Smooth muscle cell (in vitro differentiated cells): ENCODE measurements at regions not wholly inside any gene's neighbourhood (a gene's known extent, or its start where the extent isn't known, plus 50 kb on each side); places are given as distances from the start of the nearest gene placed in this dataset.

Source experiments
- DNase-seq: peaks from one replicate; lab custom pipeline; 2025; ENCODE audit not compliant: unreplicated experiment; lab: John Stamatoyannopoulos, UW
- H2AFZ ChIP-seq: fragments of 200-600 bp; sonication (generic); 2 replicates; pipeline ENCODE4 v1.6.0; 2016; ENCODE audit warnings: antibody characterized with exemption, low read depth, mild to moderate bottlenecking
- H3F3A ChIP-seq: fragments of 200-600 bp; sonication (generic); 2 replicates; pipeline ENCODE4 v1.6.0; 2017; ENCODE audit warnings: antibody characterized with exemption, low read depth
- H3K27ac ChIP-seq: fragments of 200-600 bp; sonication (generic); 2 replicates; pipeline ENCODE4 v1.5.1; 2016; ENCODE audit warnings: low read depth, mild to moderate bottlenecking
- H3K27me3 ChIP-seq: fragments of 200-600 bp; sonication (generic); 2 replicates; pipeline ENCODE4 v1.6.1; 2016; ENCODE audit warnings: low read depth, mild to moderate bottlenecking
- H3K36me3 ChIP-seq: fragments of 200-600 bp; sonication (generic); 2 replicates; pipeline ENCODE4 v1.5.1; 2016; ENCODE audit warnings: low read depth
- H3K4me1 ChIP-seq: fragments of 200-600 bp; sonication (generic); 2 replicates; pipeline ENCODE4 v1.5.1; 2016; ENCODE audit warnings: low read depth
- H3K4me2 ChIP-seq: fragments of 200-600 bp; sonication (generic); 2 replicates; pipeline ENCODE4 v1.6.0; 2016; ENCODE audit warnings: mild to moderate bottlenecking
- H3K4me3 ChIP-seq: fragments of 200-600 bp; sonication (generic); 2 replicates; pipeline ENCODE4 v1.5.1; 2016; ENCODE audit warnings: mild to moderate bottlenecking
- H3K79me2 ChIP-seq: fragments of 200-600 bp; sonication (generic); 2 replicates; pipeline ENCODE4 v1.6.0; 2016; ENCODE audit warnings: low read depth, mild to moderate bottlenecking
- H3K9ac ChIP-seq: fragments of 200-600 bp; sonication (generic); 2 replicates; pipeline ENCODE4 v1.6.0; 2016; ENCODE audit warnings: low read depth
- H3K9me3 ChIP-seq: fragments of 200-600 bp; sonication (generic); replicated peaks from 2 replicates; pipeline ENCODE4 v1.5.1; 2016; ENCODE audit warnings: low read depth
- H4K20me1 ChIP-seq: fragments of 200-600 bp; sonication (generic); 2 replicates; pipeline ENCODE4 v1.6.0; 2016; ENCODE audit warnings: low read depth
- WGBS: methylation state at CpG from one replicate; pipeline ENCODE4 v1.1.7; 2016; ENCODE audit warnings: low lambda C conversion rate; 5-methylcytosine and 5-hydroxymethylcytosine counted together
- TF ChIP-seq, protein P1 (sequence below): fragments of 200-600 bp; sonication (generic); IDR thresholded peaks from 2 replicates; pipeline ENCODE4 v1.5.1; 2017; ENCODE audit warnings: borderline replicate concordance, mild to moderate bottlenecking, antibody characterized with exemption; ENCODE audit not compliant: insufficient read depth, poor library complexity, severe bottlenecking

DNA sequence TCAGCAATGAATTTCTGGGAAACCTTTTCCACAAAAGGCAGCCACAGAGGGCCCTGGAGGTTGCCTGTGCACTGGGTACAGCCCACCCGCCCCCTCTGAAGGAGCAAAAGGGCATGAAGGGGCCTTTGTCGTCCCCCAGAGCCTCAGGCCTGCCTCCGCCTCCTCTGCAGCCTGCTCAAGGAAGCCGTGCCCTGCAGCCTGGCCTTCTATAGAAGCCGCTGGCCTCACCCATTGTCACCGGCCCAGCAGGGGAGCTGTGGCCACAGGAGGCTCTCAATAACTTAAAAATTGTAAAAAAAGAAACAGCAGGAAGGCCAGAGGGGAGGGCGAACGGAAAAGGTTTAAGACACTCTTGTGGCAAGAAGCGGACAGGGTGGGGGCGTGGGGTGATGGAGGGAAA lies 213.3 kb downstream of the IRX2 start:
- H2AFZ ChIP-seq, result no peak overlapping the region
- H3K27me3 ChIP-seq, result no peaks in the 10 kb centered on the region
- no peak overlapping the region for H3K27ac ChIP-seq
- no peaks in the 10 kb centered on the region for H3K9me3 ChIP-seq
- no peaks in the 10 kb centered on the region for H3F3A ChIP-seq
- no peak overlapping the region for H3K4me2 ChIP-seq
- TF ChIP-seq, protein P1, sequence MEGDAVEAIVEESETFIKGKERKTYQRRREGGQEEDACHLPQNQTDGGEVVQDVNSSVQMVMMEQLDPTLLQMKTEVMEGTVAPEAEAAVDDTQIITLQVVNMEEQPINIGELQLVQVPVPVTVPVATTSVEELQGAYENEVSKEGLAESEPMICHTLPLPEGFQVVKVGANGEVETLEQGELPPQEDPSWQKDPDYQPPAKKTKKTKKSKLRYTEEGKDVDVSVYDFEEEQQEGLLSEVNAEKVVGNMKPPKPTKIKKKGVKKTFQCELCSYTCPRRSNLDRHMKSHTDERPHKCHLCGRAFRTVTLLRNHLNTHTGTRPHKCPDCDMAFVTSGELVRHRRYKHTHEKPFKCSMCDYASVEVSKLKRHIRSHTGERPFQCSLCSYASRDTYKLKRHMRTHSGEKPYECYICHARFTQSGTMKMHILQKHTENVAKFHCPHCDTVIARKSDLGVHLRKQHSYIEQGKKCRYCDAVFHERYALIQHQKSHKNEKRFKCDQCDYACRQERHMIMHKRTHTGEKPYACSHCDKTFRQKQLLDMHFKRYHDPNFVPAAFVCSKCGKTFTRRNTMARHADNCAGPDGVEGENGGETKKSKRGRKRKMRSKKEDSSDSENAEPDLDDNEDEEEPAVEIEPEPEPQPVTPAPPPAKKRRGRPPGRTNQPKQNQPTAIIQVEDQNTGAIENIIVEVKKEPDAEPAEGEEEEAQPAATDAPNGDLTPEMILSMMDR, result no peak
- no peak overlapping the region for H3K9ac ChIP-seq
- H4K20me1 ChIP-seq, result no peaks in the 10 kb centered on the region
- H3K4me1 ChIP-seq, result peaks cover 22% of the 10 kb centered on the region
- no peaks in the 10 kb centered on the region for H3K79me2 ChIP-seq
- H3K36me3 ChIP-seq, result no peaks in the 10 kb centered on the region
- 53% methylated on average over 10 of the region's 10 CpGs for WGBS
- DNase-seq, result no peak
- no peak overlapping the region for H3K4me3 ChIP-seq

- Histone ChIP-seq H3K27ac (no peak overlapping the region), H3K79me2 (no peaks in the 10 kb centered on the region), H4K20me1 (no peaks in the 10 kb centered on the region), H3K27me3 (no peaks in the 10 kb centered on the region), H3K4me3 (no peak overlapping the region), H3K36me3 (no peaks in the 10 kb centered on the region), H2AFZ (no peak overlapping the region), H3K4me2 (no peak overlapping the region), H3F3A (no peaks in the 10 kb centered on the region), H3K4me1 (peaks cover 22% of the 10 kb centered on the region), H3K9ac (no peak overlapping the region), H3K9me3 (no peaks in the 10 kb centered on the region)
- WGBS, result 86% methylated on average over 27 of the region's 27 CpGs
- TF ChIP-seq, protein P1, result no peak
- DNase-seq, result no peak
These were observed 213.9 kb downstream of the IRX2 start for GRCh38 chr5:2537378-2538145.

GRCh38 chr5:2536632-2537377 lies 214.7 kb downstream of the IRX2 start:
- H4K20me1 ChIP-seq, result no peaks in the 10 kb centered on the region
- H3K9me3 ChIP-seq, result no peaks in the 10 kb centered on the region
- H3K4me1 ChIP-seq, result peaks cover 22% of the 10 kb centered on the region
- H3K27ac ChIP-seq, result no peak overlapping the region
- H3K27me3 ChIP-seq, result no peaks in the 10 kb centered on the region
- H3F3A ChIP-seq, result no peaks in the 10 kb centered on the region
- no peak overlapping the region for H2AFZ ChIP-seq
- H3K36me3 ChIP-seq, result no peaks in the 10 kb centered on the region
- DNase-seq, result no peak
- H3K4me2 ChIP-seq, result no peak overlapping the region
- H3K4me3 ChIP-seq, result no peak overlapping the region
- WGBS, result 89% methylated on average over 19 of the region's 19 CpGs
- TF ChIP-seq, protein P1, result no peak
- H3K79me2 ChIP-seq, result no peaks in the 10 kb centered on the region
- H3K9ac ChIP-seq, result no peak overlapping the region

DNA sequence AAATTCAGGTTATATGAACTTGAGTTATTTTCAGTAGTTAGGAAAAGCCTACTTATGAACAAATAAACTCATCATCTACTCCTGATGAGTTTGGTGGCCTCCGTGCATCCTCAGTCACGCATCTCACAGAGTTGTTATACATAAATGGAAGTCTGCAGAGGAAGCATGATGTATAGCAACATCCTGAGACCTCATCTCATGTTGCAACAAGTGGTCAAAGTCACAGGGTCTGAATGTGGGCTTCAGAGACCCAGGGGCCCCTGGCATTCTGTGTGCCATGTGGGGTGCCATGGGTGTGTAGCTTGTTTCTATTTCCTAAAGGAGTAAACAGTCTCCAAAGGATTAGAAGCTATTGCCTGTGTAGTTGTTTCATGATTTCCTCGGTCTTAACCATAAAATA lies 216.5 kb downstream of the IRX2 start:
- H3K9me3 ChIP-seq, result no peaks in the 10 kb centered on the region
- WGBS, result 86% methylated on average over 3 of the region's 3 CpGs

More for the DNA sequence above, 216.5 kb downstream of the IRX2 start:
- no peaks in the 10 kb centered on the region for H4K20me1 ChIP-seq
- H3K4me3 ChIP-seq, result no peak overlapping the region
- no peaks in the 10 kb centered on the region for H3F3A ChIP-seq
- TF ChIP-seq, protein P1, result no peak
- no peaks in the 10 kb centered on the region for H3K27me3 ChIP-seq
- H3K79me2 ChIP-seq, result no peaks in the 10 kb centered on the region
- H3K36me3 ChIP-seq, result no peaks in the 10 kb centered on the region
- H2AFZ ChIP-seq, result no peak overlapping the region
- H3K9ac ChIP-seq, result no peak overlapping the region
- H3K4me2 ChIP-seq, result no peak overlapping the region
- H3K4me1 ChIP-seq, result peaks cover 22% of the 10 kb centered on the region
- no peak overlapping the region for H3K27ac ChIP-seq
- DNase-seq, result no peak
